Left renal cortex interstitium (tissue), 4 donors: ENCODE measurements at regions not wholly inside any gene's neighbourhood (a gene's known extent, or its start where the extent isn't known, plus 50 kb on each side); places are given as distances from the start of the nearest gene placed in this dataset.
"Not testable (repeated sequence)": the region's sequence is repeated elsewhere in the genome, so short reads cannot be mapped to it uniquely, and the experiment has no call there.

Experiments used
- DNase-seq, 4 donors: peaks; one replicate each; pipeline ENCODE4 v3.0.0-alpha.2; 2013; ENCODE audit warnings: low read depth in 4 of 4, low spot score in 2 of 4, missing footprints in 1 of 4

- no peak for DNase-seq
Observed at GRCh38 chr1:163633366-163633765, 311.6 kb downstream of the NUF2 start.

- DNase-seq: not testable (repeated sequence)
Observed at GRCh38 chr1:163645676-163646075, 323.9 kb downstream of the NUF2 start.

GRCh38 chr1:163650624-163651023 lies 328.9 kb downstream of the NUF2 start:
- no peak for DNase-seq

- DNase-seq: no peak
Observed at GRCh38 chr1:163652441-163652840, 330.7 kb downstream of the NUF2 start.

GRCh38 chr1:163655565-163655964 lies 333.8 kb downstream of the NUF2 start:
- DNase-seq: no peak

- DNase-seq: no peak
Observed at GRCh38 chr1:163656095-163656759, 334.5 kb downstream of the NUF2 start.

- DNase-seq: no peak
Observed at GRCh38 chr1:163657719-163658118, 336.0 kb downstream of the NUF2 start.

- DNase-seq: no peak
Observed at GRCh38 chr1:163661391-163661790, 339.6 kb downstream of the NUF2 start.

- DNase-seq: no peak
Observed at GRCh38 chr1:163664671-163665335, 343.0 kb downstream of the NUF2 start.

GRCh38 chr1:163668472-163668871 lies 346.7 kb downstream of the NUF2 start:
- DNase-seq: no peak

GRCh38 chr1:163670989-163671757 lies 349.4 kb downstream of the NUF2 start:
- DNase-seq: no peak

GRCh38 chr1:163672976-163673758 lies 351.4 kb downstream of the NUF2 start:
- peak in 3 of 4 donors; percentile 31 to 53 (median 37) for DNase-seq

GRCh38 chr1:163673759-163674151 lies 352.0 kb downstream of the NUF2 start:
- DNase-seq: peak; percentile 54 to 77 (median 68)

GRCh38 chr1:163674236-163674635 lies 352.5 kb downstream of the NUF2 start:
- no peak for DNase-seq

GRCh38 chr1:163684785-163685184 lies 363.0 kb downstream of the NUF2 start:
- no peak for DNase-seq

- DNase-seq: no peak
Observed at GRCh38 chr1:163692266-163692665, 370.5 kb downstream of the NUF2 start.

GRCh38 chr1:163697137-163697536 lies 375.4 kb downstream of the NUF2 start:
- DNase-seq: no peak

GRCh38 chr1:163701783-163702374 lies 380.1 kb downstream of the NUF2 start:
- DNase-seq: peak in 3 of 4 donors; percentile 11 to 29 (median 28)

GRCh38 chr1:163703794-163704193 lies 382.0 kb downstream of the NUF2 start:
- DNase-seq: no peak

GRCh38 chr1:163706915-163707314 lies 385.2 kb downstream of the NUF2 start:
- no peak for DNase-seq
